ENCODE measurements at regions not wholly inside any gene's neighbourhood (a gene's known extent, or its start where the extent isn't known, plus 50 kb on each side); places are given as distances from the start of the nearest gene placed in this dataset.
"Not testable (repeated sequence)": the region's sequence is repeated elsewhere in the genome, so short reads cannot be mapped to it uniquely, and the experiment has no call there.

DNA sequence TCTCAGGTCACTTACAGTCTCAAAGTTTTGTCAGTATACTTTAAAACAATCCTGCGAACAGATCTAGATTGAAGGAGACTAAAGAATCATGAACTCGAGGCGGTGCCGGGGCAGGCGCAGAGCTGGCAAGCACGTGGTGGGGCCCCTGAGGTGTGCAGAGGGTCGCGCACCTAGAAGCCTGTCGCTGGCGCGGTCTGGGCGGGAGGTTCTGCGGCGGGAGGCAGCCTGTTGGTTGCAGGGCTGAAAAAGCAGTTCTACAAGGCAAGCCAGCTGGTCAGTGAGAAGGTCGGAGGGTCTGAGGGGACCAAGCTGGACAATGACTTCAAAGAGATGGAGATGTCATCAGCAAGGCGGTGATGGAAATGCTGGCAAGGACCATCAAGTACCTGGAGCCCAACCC lies 147.0 kb downstream of the GOSR1 start:
- not testable (repeated sequence) for DNase-seq

GRCh38 chr17:30609682-30610081 lies 132.5 kb downstream of the GOSR1 start:
- not testable (repeated sequence) for DNase-seq

GRCh38 chr17:30605523-30605922 lies 128.3 kb downstream of the GOSR1 start:
- no peak for DNase-seq

GRCh38 chr17:30605027-30605426 lies 127.8 kb downstream of the GOSR1 start:
- DNase-seq = no peak

- DNase-seq = not testable (repeated sequence)
Observed at GRCh38 chr17:30602396-30602795, 125.2 kb downstream of the GOSR1 start.

DNA sequence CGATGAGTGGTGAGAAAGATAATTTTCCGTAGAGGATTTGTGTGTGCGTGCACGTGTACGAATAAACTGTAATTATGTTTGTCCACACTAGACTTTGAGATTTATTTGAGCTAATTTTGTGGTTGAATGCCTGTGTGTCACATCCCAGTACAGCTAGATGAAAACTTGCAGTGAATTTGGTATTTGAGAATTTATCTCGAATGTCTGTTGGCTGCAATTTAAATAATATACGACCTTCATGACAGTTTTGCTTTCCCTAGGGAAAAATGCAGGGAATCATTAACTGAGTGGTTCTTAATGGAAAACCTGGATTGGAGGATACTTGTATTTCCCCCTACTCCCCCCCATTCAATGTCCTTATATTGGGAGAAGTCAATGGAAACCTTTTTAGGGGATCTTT lies 124.8 kb downstream of the GOSR1 start:
- not testable (repeated sequence) for DNase-seq

GRCh38 chr17:30600830-30601494 lies 123.8 kb downstream of the GOSR1 start:
- DNase-seq = no peak

DNA sequence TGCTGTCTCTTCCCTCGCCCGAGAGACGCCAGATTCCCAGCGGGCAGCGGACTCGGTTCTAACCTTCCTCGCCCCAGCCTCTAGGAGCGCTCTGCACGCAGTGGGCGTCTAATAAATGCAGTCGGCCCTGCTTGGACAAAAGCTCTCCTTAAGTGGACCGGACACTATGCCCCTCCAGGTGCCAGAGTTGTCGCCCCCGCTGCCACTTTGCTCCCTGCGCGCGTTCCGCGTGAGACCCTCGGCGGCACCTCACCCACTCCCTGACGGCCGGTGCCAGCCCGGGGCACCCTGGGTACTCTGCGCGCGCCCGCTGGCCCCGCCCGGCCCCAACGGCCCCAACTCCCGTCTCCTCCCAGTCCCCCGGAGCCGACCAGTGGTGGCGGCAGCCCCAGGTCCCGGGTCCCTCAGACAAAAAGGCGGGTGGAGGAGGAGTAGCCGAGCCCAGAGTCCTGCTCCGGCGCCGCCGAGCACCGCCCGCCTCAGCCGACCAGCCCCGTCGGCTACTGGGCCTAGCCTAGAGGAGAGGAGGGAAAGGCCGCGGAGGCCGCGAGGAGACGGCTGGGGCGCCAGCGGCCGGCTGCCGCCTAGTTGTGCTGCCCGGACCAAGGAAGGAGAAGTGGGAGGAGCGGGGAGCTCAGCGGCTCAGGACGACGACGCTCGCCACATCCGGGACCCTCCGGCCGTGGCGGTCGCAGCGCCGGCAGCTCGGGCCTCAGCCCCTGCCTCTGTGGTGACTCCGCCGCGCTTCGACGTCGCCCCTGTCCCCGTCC lies 123.0 kb downstream of the GOSR1 start:
- DNase-seq = peak; percentile 35

- DNase-seq = no peak
Observed at GRCh38 chr17:30599428-30600059, 122.3 kb downstream of the GOSR1 start.

DNA sequence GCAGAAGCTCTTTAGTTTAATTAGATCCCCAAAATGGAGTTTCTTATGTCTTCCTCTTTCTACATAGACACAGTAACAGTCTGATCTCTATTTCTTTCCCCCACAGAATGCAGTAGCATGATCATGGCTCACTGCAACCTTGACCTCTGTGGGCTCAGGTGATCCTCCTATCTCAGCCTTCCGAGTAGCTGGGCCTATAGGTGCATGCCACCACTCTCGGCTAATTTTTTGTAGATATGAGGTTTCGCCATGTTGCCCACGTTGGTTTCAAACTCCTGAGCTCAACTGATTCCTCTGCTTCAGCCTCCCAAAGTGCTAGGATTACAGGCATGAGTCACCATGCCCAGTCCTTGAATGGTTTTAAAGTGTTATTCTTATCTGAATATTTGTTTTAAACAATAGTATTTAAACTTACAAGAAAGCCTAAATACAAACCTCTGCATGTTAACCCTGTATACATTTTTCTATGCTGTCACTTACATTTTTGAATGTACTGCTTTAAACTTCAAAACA lies 120.6 kb downstream of the GOSR1 start:
- DNase-seq = no peak

GRCh38 chr17:30596948-30597775 lies 120.0 kb downstream of the GOSR1 start:
- not testable (repeated sequence) for DNase-seq

DNA sequence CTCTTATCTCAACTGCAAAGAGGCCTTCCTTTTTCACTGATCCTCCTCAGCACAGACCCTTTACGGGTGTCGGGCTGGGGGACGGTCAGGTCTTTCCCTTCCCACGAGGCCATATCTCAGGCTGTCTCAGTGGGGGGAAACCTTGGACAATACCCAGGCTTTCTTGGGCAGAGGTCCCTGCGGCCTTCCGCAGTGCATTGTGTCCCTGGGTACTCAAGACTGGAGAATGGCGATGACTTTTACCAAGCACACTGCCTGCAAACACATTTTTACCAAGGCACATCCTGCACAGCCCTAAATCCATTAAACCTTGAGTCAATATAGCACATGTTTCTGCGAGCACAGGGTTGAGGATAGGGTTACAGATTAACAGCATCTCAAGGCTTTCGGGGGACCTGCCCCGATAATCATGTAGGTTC lies 117.8 kb downstream of the GOSR1 start:
- DNase-seq = not testable (repeated sequence)

DNA sequence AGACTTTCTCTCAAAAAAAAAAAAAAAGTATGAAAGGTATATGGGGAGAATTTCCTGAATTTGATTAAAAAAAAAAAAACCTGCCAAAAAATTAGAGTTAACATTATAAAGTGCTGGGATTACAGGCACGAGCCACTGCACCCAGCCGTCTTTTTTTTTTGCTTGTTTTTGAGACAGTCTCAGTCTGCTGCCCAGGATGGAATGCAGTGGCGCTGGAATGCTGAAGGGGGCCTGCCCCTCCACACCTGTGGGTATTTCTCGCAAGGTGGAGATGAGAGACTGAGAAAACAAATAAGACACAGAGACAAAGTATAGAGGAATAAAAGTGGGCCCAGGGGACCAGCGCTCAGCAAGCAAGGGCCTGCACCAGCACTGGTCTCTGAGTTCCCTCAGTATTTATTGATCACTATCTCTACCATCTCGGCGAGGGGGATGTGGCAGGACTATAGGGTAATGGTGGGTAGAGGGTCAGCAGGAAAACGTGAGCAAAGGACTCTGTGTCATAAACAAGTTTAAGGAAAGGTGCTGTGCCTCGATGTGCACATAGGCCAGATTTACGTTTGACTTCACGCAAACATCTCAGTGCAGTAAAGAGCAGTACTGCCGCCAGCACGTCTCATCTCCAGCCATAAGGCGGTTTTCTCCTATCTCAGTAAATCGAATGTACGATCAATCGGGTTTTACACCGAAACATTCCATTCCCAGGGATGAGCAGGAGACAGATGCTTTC lies 117.2 kb downstream of the GOSR1 start:
- DNase-seq = no peak

DNA sequence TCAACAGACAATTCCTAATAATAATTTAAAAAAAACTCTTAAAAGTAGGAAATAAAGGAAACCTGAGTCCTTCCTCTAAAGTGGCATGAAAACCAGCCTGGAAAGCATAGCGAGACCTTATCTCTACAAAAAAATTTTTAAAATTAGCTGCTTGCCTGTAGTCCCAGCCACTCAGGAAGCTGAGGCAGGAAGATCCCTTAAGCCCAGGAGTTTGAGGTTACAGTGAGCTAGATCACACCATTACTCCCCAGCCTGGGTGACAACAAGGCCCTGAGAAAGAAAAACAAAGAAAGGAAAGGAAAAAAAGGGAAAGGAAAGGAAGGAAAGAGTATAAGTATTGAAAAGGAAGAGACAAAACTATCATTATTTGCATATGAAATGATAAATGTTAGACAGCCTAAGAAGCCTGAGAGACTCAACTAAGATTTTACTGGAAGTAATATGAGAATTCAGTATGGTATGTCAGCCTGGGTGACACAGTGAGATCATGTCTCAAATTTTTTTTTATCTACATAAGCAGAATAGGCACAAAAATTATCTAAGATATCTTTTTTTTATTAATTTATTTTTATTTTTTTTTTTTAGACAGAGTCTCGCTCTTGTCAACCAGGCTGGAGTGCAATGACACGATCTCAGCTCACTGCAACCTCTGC lies 113.0 kb downstream of the GOSR1 start:
- DNase-seq = no peak

GRCh38 chr17:30589431-30589830 lies 112.2 kb downstream of the GOSR1 start:
- no peak for DNase-seq

GRCh38 chr17:30588798-30589247 lies 111.6 kb downstream of the GOSR1 start:
- DNase-seq = no peak

DNA sequence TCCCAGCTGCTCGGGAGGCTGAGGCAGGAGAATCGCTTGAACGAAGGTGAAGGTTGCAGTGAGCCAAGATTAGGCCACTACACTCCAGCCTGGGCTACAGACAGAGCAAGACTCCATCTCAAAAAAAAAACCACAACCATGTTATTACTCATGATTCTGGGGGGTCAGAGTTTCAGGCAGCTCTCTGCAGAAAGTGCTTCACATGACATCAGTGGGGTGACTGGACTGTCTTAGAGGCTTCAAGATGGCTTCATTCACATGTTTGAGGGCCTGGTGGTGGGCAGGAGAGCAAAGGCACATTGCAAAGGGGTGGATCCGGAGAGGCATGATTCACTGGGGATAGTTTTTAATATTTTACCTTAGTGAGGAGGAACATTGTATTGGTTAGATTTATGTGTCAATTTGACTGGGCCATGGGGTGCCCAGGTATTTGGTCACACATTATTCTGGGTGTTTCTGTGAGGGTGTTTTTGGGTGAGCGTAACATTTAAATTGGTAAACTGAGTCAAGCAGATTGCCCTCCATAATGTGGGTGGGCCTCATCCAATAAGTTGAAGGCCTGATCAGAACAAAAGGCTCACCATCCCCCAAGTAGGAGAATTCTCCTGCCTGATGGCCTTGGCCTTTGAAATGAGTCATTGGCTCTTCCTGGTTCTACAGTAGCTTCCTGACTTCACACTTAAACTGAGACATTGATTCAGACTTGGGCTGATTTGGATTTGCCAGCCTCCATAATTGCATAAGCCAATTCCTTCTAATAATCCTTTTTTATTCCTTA lies 109.8 kb downstream of the GOSR1 start:
- DNase-seq = no peak

DNA sequence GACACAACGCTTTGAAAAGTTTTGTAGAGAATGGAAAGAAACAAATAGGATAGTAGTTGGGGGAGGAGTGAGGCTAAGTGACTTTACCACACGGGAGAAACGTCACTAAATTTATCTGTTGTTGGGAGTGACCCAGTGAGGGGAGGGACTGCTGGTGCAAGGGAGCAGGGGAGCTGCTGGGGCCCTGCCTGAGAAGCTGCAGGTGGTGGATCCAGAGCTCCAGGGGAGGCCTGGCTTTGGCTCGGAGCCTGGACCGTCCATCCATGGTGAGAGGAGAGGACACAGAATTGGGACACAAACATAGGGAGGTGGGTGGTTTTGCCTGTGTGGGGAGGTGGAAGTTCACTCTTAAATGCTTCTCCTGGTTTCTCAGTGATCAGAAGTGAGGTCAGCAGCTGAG lies 107.6 kb downstream of the GOSR1 start:
- DNase-seq = no peak

GRCh38 chr17:30580916-30581315 lies 103.7 kb downstream of the GOSR1 start:
- no peak for DNase-seq

DNA sequence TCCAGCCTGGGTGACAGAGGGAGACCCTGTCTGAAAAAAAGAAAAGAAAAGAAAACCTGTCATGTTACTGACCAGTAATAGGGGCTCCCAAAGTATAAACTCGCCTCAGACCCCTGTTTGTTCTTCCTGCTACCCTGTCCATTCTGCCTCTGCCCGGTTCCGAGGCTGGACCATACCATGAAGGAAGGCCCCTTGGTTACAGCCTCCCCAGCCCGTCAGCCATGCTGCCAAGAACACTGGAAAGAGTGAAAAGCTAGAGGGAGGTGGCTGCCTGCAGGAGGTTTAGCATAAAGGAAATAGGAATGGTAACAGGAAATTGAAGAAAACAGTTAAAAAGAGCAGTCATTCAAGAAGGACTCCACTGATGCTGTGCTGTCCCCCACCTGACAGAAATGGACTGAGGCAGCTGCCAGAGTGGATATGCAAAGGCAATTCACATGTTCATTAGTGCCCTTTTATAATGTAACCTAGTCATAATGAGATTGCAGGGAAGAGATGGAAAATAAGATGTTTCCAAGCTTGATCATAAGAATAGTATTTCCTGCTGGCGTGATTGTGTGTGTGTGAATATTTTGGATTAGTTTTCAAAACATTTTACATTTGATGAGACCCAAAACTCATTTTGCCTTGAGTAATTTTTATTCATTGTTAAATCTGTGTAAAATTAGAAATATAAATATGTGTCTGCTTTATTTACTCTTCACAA lies 102.6 kb downstream of the GOSR1 start:
- DNase-seq = no peak

All from GF-D8 (cell line).